ENCODE measurements at regions not wholly inside any gene's neighbourhood (a gene's known extent, or its start where the extent isn't known, plus 50 kb on each side); places are given as distances from the start of the nearest gene placed in this dataset.

GRCh38 chr5:17907094-17907493, 272.8 kb downstream of the TAF11L14 start:
- Histone ChIP-seq H3K4me2 (ENCODE audit: unreplicated experiment) (no peak overlapping the region), H3K9me2 (ENCODE audit: insufficient read depth) (no peaks in the 10 kb centered on the region), H4K20me1 (ENCODE audit: insufficient read depth) (no peaks in the 10 kb centered on the region), H3K4me1 (ENCODE audit: insufficient read depth) (no peaks in the 10 kb centered on the region), H2AFZ (no peak overlapping the region), H3K27ac (no peak overlapping the region), H3K79me2 (ENCODE audit: insufficient read depth) (no peaks in the 10 kb centered on the region), H3K9me3 (ENCODE audit: low read depth) (no peaks in the 10 kb centered on the region), H3F3A (ENCODE audit: insufficient read depth) (no peaks in the 10 kb centered on the region), H3K9ac (no peak overlapping the region), H3K36me3 (ENCODE audit: low read depth) (no peaks in the 10 kb centered on the region), H3K27me3 (replicated peaks; ENCODE audit: insufficient read depth) (no peaks in the 10 kb centered on the region), H3K4me3 (no peak overlapping the region)
- in situ Hi-C loops (cut with MboI) = no loop called here
- no peak for TF ChIP-seq EZH2 (IDR thresholded peaks at IDR 0.05; ENCODE audit: insufficient read depth, poor library complexity, severe bottlenecking)
- 40 to 45% methylated on average over 2 of the region's 2 CpGs for WGBS, 2 experiments (ENCODE audit: low coverage in 1 of 2, low lambda C conversion rate in 2 of 2, missing lambda C conversion rate in 2 of 2)
- DNase-seq = no peak

DNA sequence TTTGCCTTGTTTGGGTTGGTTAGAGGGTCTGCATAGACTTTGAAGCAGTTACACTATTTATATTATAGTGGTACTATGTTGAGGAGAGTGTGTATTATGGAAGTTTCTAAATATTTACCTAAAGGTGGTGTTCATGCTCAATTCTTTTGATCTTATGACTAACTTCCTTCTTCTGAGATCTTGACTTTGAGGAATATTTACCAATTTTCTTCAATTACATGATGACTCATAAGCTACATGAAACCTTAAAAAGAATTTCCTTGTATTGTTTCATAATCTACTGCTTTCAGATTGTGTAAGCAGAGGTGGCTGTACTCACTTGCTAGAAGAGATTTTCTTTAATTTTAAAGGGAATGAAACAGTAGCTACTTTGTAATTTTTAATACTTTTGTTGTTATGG, 276.1 kb downstream of the TAF11L14 start:
- peak; percentile 2 for DNase-seq
- in situ Hi-C loops (cut with MboI) = no loop called here
- H3K4me3 ChIP-seq = no peak overlapping the region
- H3K9me2 ChIP-seq (ENCODE audit: insufficient read depth) = no peaks in the 10 kb centered on the region
- H3K4me1 ChIP-seq (ENCODE audit: insufficient read depth) = no peaks in the 10 kb centered on the region
- no peak for TF ChIP-seq EZH2 (IDR thresholded peaks at IDR 0.05; ENCODE audit: insufficient read depth, poor library complexity, severe bottlenecking)
- TF ChIP-seq EZH2phosphoT487 (IDR thresholded peaks at IDR 0.05; ENCODE audit: insufficient read depth, low read depth) = no peak
- no peaks in the 10 kb centered on the region for H3K27me3 ChIP-seq (replicated peaks; ENCODE audit: insufficient read depth)
- no peak overlapping the region for H3K9ac ChIP-seq
- no peaks in the 10 kb centered on the region for H3K9me3 ChIP-seq (ENCODE audit: low read depth)
- H2AFZ ChIP-seq = no peak overlapping the region
- no peaks in the 10 kb centered on the region for H3K36me3 ChIP-seq (ENCODE audit: low read depth)
- no peak overlapping the region for H3K4me2 ChIP-seq (ENCODE audit: unreplicated experiment)
- no peaks in the 10 kb centered on the region for H4K20me1 ChIP-seq (ENCODE audit: insufficient read depth)
- no peaks in the 10 kb centered on the region for H3F3A ChIP-seq (ENCODE audit: insufficient read depth)
- H3K79me2 ChIP-seq (ENCODE audit: insufficient read depth) = no peaks in the 10 kb centered on the region
- H3K27ac ChIP-seq = no peak overlapping the region

DNA sequence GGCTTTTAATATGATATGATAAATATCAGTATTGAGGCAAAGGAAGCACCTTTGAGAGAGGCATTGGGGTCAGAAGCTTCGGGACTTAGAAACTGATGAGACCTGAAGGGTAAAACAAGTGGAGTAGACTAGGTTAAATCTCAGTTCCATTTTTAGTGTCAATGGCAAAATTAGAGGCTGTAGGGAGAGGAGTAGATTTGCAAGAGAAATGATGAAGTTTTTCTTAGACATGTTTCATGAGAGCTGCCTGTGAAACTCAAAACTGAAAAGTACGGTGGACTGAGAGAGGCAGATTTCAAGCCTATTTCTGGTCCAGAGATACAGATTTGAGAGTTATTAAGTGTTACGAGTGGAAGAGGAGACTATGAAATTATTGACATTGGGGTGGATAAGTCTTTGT, 278.5 kb downstream of the TAF11L14 start:
- in situ Hi-C loops (cut with MboI) = no loop called here
- Histone ChIP-seq H3K36me3 (ENCODE audit: low read depth) (no peaks in the 10 kb centered on the region), H3F3A (ENCODE audit: insufficient read depth) (no peaks in the 10 kb centered on the region), H3K79me2 (ENCODE audit: insufficient read depth) (no peaks in the 10 kb centered on the region), H2AFZ (no peak overlapping the region), H3K4me3 (no peak overlapping the region), H3K9me2 (ENCODE audit: insufficient read depth) (no peaks in the 10 kb centered on the region), H3K4me1 (ENCODE audit: insufficient read depth) (no peaks in the 10 kb centered on the region), H3K9ac (no peak overlapping the region), H3K27me3 (replicated peaks; ENCODE audit: insufficient read depth) (no peaks in the 10 kb centered on the region), H3K9me3 (ENCODE audit: low read depth) (no peaks in the 10 kb centered on the region), H4K20me1 (ENCODE audit: insufficient read depth) (no peaks in the 10 kb centered on the region), H3K4me2 (ENCODE audit: unreplicated experiment) (no peak overlapping the region), H3K27ac (no peak overlapping the region)
- 53 to 64% methylated on average over 3 of the region's 3 CpGs for WGBS, 2 experiments (ENCODE audit: low coverage in 1 of 2, low lambda C conversion rate in 2 of 2, missing lambda C conversion rate in 2 of 2)
- TF ChIP-seq EZH2phosphoT487 (IDR thresholded peaks at IDR 0.05; ENCODE audit: insufficient read depth, low read depth) = no peak
- TF ChIP-seq EZH2 (IDR thresholded peaks at IDR 0.05; ENCODE audit: insufficient read depth, poor library complexity, severe bottlenecking) = no peak
- DNase-seq = no peak

- no peak overlapping the region for H3K4me3 ChIP-seq
- no peak for DNase-seq
- 72 to 73% methylated on average over 6 of the region's 6 CpGs for WGBS, 2 experiments (ENCODE audit: low coverage in 1 of 2, low lambda C conversion rate in 2 of 2, missing lambda C conversion rate in 2 of 2)
- in situ Hi-C loops (cut with MboI) = no loop called here
- no peak overlapping the region for H3K9ac ChIP-seq
- H2AFZ ChIP-seq = no peak overlapping the region
- H3K36me3 ChIP-seq (ENCODE audit: low read depth) = no peaks in the 10 kb centered on the region
- H3K4me1 ChIP-seq (ENCODE audit: insufficient read depth) = no peaks in the 10 kb centered on the region
- H3K9me3 ChIP-seq (ENCODE audit: low read depth) = no peaks in the 10 kb centered on the region
- no peak overlapping the region for H3K27ac ChIP-seq
- H3K79me2 ChIP-seq (ENCODE audit: insufficient read depth) = no peaks in the 10 kb centered on the region
- no peaks in the 10 kb centered on the region for H4K20me1 ChIP-seq (ENCODE audit: insufficient read depth)
- no peaks in the 10 kb centered on the region for H3F3A ChIP-seq (ENCODE audit: insufficient read depth)
- TF ChIP-seq EZH2phosphoT487 (IDR thresholded peaks at IDR 0.05; ENCODE audit: insufficient read depth, low read depth) (no peak), EZH2 (IDR thresholded peaks at IDR 0.05; ENCODE audit: insufficient read depth, poor library complexity, severe bottlenecking) (no peak)
- no peaks in the 10 kb centered on the region for H3K9me2 ChIP-seq (ENCODE audit: insufficient read depth)
- no peaks in the 10 kb centered on the region for H3K27me3 ChIP-seq (replicated peaks; ENCODE audit: insufficient read depth)
- no peak overlapping the region for H3K4me2 ChIP-seq (ENCODE audit: unreplicated experiment)
Observed at GRCh38 chr5:17916446-17916845, 282.2 kb downstream of the TAF11L14 start.

DNA sequence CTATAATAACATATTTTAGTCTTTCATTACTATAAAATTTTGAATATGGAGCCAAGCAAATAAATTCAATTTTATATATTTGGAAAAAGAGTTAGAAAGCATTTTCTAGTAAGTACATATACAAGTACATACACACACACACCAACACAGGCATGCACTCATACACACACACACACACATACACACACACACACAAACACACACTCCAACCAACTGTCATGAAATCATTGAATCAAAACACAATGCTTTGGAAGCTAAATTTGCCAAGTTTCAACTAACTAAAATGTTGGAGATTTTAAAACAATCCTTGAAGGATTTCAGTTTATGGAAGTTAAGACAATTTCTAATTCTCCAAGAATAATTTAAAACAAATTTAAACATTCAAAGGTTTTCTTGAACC, 283.2 kb downstream of the TAF11L14 start:
- Histone ChIP-seq H3K27me3 (replicated peaks; ENCODE audit: insufficient read depth) (no peaks in the 10 kb centered on the region), H3K79me2 (ENCODE audit: insufficient read depth) (no peaks in the 10 kb centered on the region), H3K36me3 (ENCODE audit: low read depth) (no peaks in the 10 kb centered on the region), H3K4me1 (ENCODE audit: insufficient read depth) (no peaks in the 10 kb centered on the region), H3K4me3 (no peak overlapping the region), H3K27ac (no peak overlapping the region), H4K20me1 (ENCODE audit: insufficient read depth) (no peaks in the 10 kb centered on the region), H3F3A (ENCODE audit: insufficient read depth) (no peaks in the 10 kb centered on the region), H3K4me2 (ENCODE audit: unreplicated experiment) (no peak overlapping the region), H3K9me3 (ENCODE audit: low read depth) (no peaks in the 10 kb centered on the region), H3K9ac (no peak overlapping the region), H2AFZ (no peak overlapping the region), H3K9me2 (ENCODE audit: insufficient read depth) (no peaks in the 10 kb centered on the region)
- TF ChIP-seq EZH2phosphoT487 (IDR thresholded peaks at IDR 0.05; ENCODE audit: insufficient read depth, low read depth) (no peak), EZH2 (IDR thresholded peaks at IDR 0.05; ENCODE audit: insufficient read depth, poor library complexity, severe bottlenecking) (no peak)
- in situ Hi-C loops (cut with MboI) = no loop called here
- DNase-seq = no peak
